Smooth muscle cell of the brain vasculature (primary cell): ENCODE measurements at regions not wholly inside any gene's neighbourhood (a gene's known extent, or its start where the extent isn't known, plus 50 kb on each side); places are given as distances from the start of the nearest gene placed in this dataset.
A peak's percentile ranks its signal among the peaks of the same experiment; 100 is the strongest.
"Not testable (repeated sequence)": the region's sequence is repeated elsewhere in the genome, so short reads cannot be mapped to it uniquely, and the experiment has no call there.

Experiments
- DNase-seq: peaks from one replicate; pipeline ENCODE4 v3.0.0-alpha.2; 2012; ENCODE audit warnings: low read depth, low spot score

- no peak for DNase-seq
Measured at GRCh38 chr9:11144746-11145145, 531.9 kb upstream of the PTPRD start.

- DNase-seq, result no peak
Measured at GRCh38 chr9:11148189-11148588, 535.4 kb upstream of the PTPRD start.

DNA sequence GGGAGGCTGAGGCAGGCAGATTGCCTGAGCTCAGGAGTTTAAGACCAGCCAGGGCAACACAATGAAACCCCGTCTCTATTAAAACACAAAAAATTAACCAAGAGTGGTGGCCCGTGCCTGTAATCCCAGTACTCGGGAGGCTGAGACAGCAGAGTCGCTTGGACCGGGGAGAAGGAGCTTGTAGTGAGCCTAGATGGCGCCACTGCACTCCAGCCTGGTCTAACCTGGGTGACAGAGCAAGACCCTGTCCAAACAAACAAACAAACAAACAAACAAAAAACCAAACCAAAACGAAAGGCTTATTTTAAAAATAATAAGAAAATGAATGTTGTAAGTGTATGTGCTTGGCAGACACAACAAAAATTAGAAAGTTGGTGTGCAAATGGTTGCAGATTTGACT, 536.3 kb upstream of the PTPRD start:
- no peak for DNase-seq

- DNase-seq, result no peak
Measured at GRCh38 chr9:11158063-11158462, 545.3 kb upstream of the PTPRD start.

DNA sequence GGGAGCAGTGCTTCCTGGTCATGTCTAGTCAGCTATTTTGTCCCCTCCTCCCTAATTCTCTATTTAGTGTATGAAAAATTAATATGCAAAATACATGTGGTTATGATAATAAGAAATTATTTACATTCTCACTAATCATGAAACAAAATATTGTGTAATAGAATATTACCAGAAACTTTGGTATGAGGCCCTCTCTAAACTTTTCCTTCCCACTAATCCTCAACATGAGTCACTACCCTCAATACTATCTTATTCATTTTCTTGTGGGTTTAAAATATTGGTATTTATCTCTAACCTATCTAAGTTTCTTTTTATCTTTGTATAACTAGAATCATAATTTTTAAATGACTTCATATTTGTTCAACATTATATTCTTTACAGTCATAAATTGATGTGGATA, 545.9 kb upstream of the PTPRD start:
- DNase-seq, result no peak

- DNase-seq, result no peak
Measured at GRCh38 chr9:11159318-11159862, 546.6 kb upstream of the PTPRD start.

DNA sequence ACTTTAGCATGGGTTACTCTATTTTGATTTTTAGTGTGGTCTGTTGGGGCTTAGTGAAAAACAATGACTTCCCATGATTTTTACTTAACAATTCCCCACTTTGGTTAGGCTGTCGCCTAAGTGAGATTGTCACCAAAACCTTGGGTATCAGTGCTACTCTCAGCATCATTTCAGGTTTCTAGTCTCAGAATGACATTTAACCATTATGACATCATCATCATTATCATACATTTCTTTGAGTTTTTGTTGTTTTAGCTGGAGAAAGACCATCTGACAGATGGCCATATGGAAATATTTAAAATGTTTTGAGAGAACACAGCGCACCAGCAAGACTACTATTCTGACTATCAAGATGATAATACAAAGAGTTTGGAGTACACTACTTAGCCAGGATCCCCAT, 551.0 kb upstream of the PTPRD start:
- DNase-seq, result no peak

DNA sequence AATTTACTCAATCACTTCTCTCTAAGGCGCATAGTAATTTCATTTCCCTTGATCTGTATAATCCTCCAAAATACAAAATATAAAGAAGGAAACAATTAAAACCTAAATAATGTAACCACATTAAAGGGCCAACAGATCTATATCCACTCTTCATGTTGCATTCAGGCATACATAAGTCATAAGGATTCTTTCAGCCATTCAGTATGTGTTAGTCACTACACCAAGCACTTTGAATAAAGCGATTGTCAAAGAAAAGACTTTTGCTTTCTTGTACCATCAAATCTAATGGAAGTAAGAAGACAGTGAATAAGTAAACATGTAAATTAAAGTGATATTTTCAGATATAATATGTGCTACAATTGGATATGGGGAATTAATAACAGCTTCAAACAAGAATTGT, 569.2 kb upstream of the PTPRD start:
- no peak for DNase-seq

- no peak for DNase-seq
Measured at GRCh38 chr9:11190719-11191118, 577.9 kb upstream of the PTPRD start.

- no peak for DNase-seq
Measured at GRCh38 chr9:11192993-11193392, 580.2 kb upstream of the PTPRD start.

- no peak for DNase-seq
Measured at GRCh38 chr9:11194246-11194645, 581.4 kb upstream of the PTPRD start.

DNA sequence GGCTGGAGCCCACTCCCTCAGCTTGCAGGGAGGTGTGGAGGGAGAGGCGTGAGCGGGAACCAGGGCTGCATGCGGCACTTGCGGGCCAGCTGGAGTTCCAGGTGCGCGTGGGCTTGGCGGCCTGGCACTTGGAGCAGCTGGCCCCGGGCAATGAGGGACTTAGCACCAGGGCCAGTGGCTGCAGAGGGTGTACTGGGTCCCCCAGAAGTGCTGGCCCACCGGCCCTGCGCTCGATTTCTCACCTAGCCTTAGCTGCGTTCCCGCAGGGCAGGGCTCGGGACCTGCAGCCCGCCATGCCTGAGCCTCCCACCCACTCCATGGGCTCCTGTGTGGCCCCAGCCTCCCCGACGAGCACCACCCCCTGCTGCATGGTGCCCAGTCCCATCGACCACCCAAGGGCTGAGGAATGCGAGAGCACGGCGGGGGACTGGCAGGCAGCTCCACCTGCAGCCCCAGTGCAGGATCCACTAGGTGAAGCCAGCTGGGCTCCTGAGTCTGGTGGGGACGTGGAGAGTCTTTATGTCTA, 584.1 kb upstream of the PTPRD start:
- not testable (repeated sequence) for DNase-seq

- no peak for DNase-seq
Measured at GRCh38 chr9:11199335-11199734, 586.5 kb upstream of the PTPRD start.

DNA sequence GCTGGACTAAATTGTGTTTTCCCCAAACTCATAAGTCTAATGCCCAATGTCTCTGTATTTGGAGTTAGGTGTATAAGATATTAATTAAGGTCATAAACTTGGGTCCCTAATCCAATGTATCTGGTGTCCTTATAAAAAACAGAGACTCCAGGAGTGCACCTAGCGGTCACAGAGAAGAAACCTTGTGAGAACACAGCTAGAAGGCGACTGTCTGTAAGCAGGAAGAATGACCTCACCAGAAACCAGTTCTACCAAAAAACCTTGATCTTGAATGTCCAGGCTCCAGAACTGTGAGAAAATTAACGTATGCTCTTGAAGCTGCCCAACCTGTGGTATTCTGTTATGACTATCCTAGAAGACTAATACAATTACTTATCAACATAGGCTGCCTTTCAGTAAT, 591.7 kb upstream of the PTPRD start:
- no peak for DNase-seq

DNA sequence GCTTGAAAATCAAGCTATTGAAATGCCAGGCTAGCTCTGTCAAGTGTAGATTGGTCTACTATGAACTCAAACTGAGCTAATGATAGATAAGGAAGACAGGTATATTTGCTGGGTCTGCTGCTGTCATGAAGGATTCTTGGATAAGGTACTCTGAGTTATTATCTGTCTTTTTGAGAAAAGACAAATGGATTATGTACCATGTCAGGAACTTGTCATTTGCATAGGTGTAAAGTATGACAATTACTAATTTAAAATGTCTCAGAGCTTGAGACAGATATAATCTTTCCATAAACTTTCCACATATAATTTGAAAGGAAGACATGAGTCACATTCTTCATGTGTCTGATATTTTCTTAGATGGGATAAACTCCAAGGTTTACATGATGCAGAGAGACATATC, 594.1 kb upstream of the PTPRD start:
- DNase-seq, result no peak

DNA sequence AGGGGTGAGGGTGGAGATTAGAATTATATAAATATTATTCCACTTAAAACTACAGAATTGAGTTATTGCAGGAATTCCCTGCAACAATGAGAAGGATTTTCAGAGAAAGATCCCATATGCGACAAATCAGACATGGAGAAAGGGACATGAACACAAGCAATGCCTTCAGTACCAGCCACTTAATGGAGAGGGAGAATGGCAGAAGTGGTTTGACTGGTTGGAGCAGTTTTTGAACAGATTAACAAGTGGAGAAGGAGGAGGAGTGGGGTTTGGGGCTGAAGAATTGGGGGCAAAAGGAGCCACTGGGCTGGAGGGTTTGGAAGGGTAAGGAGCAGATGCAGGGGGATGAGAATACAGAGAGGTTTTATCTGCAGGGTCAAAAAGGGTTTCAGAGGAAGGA, 620.9 kb upstream of the PTPRD start:
- DNase-seq, result no peak

DNA sequence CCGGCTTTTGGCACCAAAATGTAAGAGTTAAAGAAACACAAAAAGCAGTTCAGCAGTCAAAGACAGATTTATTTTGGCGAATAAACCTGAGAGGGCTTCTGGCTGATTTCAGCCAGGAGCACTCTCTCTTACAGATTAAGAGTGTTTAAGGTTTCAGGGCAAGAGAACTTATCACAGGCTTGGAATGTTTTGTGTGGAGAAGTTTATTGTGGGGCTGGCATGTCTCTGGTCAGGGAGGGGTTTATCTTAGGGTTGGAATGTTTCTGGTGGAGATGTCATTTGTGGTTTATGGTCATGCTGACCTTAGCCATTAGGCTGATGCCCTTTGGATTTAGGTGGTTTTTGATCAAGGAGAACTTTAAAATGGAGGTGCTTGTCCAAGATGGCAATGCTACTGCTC, 622.3 kb upstream of the PTPRD start:
- DNase-seq, result no peak

- no peak for DNase-seq
Measured at GRCh38 chr9:11241779-11242178, 629.0 kb upstream of the PTPRD start.

DNA sequence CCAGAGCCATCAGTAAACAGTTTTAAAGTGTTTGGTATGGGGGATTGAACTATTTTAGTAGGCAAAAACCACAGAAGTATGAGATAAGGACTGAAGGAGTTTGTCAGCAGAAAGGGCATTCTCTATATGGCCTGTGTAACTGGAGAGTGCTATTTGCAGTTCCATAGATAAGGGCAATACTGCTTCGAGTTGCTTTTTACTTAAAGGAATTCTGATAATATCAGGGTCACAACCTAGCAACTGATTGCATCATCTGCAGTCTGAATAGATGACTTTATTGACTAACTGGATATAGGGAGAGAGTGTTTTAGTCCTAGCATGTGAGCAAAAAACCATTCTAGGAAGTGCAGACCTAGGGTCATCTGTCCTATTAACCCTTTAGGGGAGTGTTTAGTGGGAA, 645.2 kb upstream of the PTPRD start:
- no peak for DNase-seq

DNA sequence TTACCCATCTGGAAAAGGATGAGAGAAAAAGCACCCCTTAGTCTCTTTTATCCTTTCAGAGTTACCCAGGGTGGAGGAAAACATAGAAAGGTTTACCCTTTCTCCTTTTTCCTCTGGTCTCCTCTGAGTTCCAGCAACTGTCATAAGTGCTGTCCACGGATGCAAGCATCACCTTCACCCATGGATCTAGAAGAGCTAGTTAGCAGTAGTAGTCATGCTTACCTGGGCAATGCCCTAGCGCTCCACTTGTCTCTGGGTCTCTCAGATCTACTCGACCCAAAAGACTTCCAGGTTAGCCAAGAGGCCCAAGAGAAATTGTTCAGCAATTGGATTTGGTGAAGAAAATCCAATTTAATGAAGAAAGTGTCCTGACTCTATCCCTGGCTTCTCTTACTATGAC, 656.2 kb upstream of the PTPRD start:
- no peak for DNase-seq

- no peak for DNase-seq
Measured at GRCh38 chr9:11275158-11275695, 662.4 kb upstream of the PTPRD start.

DNA sequence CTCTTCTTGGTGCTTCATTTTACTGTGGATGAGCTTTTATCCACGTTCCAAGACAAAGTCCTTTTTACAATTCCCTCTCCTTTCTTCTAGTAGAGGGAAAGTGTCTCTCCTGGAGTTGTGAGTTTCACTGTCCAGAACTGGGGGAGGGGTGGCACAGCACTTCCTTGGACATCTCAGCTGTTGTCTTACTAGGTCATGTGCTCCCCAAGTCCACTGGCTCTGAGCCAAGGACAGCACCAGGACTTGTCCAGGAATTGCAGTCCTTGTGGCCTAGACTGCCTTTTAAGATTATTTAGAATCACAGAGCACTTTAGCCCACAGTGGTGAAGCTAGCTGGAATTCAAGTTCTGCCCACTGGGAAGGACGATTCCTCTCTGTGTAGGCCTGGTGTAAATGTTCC, 700.2 kb upstream of the PTPRD start:
- peak; percentile 1 for DNase-seq

DNA sequence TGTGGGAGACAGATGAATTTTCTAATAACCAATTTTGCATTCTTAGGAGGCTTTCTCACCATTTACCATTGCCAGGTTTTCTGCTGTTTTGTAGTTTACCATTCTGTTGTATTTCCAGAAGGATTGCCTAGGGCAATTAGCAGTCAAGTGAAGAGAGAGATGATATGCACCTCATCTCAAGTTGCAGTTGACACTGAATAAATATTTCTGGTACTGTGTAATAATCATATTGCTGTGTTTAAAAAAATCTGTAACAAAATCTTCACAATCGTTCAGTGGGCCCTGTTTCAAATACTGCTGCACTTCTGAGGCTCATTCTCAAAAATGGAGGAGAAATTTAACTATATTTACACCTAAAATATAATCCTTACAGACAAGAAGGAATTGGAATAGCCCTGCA, 706.1 kb upstream of the PTPRD start:
- DNase-seq, result no peak

DNA sequence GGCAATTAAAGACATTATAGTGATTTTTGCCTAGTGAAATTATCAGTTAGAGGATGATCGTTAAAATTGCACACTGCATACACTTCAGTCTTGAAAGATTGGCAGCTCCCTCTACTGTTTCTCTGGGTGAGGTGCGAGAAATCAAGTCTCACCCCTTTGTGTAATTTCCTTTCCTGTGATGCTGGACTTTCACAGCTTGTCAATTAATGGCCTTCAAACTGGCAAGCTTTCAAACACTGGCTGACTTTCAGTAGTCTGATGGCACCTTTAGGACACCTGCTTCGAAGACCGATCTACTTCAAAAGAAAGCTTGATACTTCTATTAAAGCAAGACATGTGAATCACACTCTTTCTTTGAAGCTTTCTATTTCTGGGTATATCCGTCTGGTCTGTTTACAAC, 706.7 kb upstream of the PTPRD start:
- DNase-seq, result no peak
